Bronchial epithelial cell (primary cell): ENCODE measurements at regions not wholly inside any gene's neighbourhood (a gene's known extent, or its start where the extent isn't known, plus 50 kb on each side); places are given as distances from the start of the nearest gene placed in this dataset.

Experiments used
- DNase-seq: peaks from one replicate; pipeline ENCODE4 v3.0.0-alpha.2; 2010; ENCODE audit warnings: low read depth
- FAIRE-seq: peaks from 2 replicates; lab custom pipeline; 2011; peaks lifted over from hg19 to GRCh38; lab: Jason Lieb, UNC
- H3K27me3 ChIP-seq: 2 replicates; pipeline ENCODE4 v1.5.1; 2011; ENCODE audit warnings: low read length; ENCODE audit not compliant: control insufficient read depth, insufficient read depth
- H3K36me3 ChIP-seq: 2 replicates; pipeline ENCODE4 v1.5.1; 2011; ENCODE audit warnings: low read length; ENCODE audit not compliant: control insufficient read depth, insufficient read depth
- H3K4me3 ChIP-seq: 2 replicates; pipeline ENCODE4 v1.5.1; 2011; ENCODE audit warnings: mild to moderate bottlenecking, low read depth, low read length, control low read depth
- TF ChIP-seq, protein P1 (sequence below): IDR thresholded peaks from 2 replicates; pipeline ENCODE4 v1.5.1; 2011; ENCODE audit warnings: mild to moderate bottlenecking, moderate library complexity, low read length, control low read depth, inconsistent platforms; ENCODE audit not compliant: insufficient read depth, severe bottlenecking

DNA sequence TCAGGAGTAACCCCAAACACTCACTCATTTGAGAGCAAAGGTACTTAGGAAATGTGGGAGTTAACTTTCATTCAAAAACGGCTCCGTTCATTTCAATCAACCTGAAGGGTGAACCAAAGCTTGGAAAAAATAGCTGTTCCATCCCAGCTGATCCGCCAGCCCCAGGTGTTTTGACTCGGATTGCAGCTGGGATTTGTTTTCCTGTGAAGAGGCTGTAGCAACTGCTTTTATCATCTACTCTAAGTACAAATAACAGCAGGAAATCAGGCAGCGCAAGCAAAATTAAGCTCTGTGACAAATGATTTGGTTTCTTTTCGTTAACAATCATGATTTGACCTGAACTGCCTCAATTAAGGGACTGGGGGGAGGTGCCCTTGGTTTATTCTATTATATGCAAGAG, 154.7 kb downstream of the BEND2 start:
- DNase-seq (no peak), FAIRE-seq (no peak)
- Histone ChIP-seq H3K27me3 (no peaks in the 10 kb centered on the region), H3K36me3 (no peaks in the 10 kb centered on the region), H3K4me3 (no peak overlapping the region)
- TF ChIP-seq, protein P1, sequence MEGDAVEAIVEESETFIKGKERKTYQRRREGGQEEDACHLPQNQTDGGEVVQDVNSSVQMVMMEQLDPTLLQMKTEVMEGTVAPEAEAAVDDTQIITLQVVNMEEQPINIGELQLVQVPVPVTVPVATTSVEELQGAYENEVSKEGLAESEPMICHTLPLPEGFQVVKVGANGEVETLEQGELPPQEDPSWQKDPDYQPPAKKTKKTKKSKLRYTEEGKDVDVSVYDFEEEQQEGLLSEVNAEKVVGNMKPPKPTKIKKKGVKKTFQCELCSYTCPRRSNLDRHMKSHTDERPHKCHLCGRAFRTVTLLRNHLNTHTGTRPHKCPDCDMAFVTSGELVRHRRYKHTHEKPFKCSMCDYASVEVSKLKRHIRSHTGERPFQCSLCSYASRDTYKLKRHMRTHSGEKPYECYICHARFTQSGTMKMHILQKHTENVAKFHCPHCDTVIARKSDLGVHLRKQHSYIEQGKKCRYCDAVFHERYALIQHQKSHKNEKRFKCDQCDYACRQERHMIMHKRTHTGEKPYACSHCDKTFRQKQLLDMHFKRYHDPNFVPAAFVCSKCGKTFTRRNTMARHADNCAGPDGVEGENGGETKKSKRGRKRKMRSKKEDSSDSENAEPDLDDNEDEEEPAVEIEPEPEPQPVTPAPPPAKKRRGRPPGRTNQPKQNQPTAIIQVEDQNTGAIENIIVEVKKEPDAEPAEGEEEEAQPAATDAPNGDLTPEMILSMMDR = no peak

DNA sequence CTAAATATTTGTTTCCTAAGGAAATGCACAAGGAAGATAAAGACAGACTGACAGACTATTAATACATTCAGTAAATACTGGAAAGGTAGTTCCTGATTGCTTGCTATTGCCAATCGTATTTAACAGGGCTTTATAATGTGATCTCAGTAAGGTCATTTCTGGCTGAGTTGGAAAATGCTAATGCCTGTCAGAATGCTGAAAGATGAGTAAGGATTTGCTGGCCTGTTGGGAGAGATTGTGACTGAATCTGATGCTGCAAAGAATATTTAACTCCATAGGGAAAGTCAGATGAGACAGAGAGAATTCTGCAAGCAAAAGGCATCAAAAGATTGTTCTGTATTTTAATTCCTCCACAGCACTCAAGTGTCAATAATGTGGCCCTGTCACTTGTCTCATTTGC, 169.0 kb downstream of the BEND2 start:
- H3K36me3 ChIP-seq = no peaks in the 10 kb centered on the region
- FAIRE-seq (no peak), DNase-seq (no peak)
- TF ChIP-seq, protein P1 = no peak
- no peak overlapping the region for H3K4me3 ChIP-seq
- H3K27me3 ChIP-seq = no peaks in the 10 kb centered on the region

DNA sequence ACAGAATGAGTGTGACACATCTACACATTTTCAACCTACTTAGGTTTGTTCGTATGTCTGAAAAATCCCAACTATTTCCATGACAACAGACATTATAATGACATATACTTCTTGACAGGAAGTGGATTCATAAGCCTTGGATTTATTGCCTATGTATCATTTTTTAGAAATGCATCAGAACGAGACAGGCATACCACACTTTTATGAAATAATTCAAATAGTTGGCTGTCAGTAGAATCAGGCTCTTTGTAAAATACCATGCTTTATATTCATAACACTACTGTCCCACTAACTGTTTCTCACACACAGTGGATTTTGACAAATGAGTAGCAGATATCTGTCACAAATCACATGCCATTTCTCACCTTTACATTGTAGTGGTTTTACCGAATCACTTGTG, 173.2 kb downstream of the BEND2 start:
- DNase-seq (no peak), FAIRE-seq (no peak)
- Histone ChIP-seq H3K36me3 (no peaks in the 10 kb centered on the region), H3K4me3 (no peak overlapping the region), H3K27me3 (no peaks in the 10 kb centered on the region)
- TF ChIP-seq, protein P1 = no peak

DNA sequence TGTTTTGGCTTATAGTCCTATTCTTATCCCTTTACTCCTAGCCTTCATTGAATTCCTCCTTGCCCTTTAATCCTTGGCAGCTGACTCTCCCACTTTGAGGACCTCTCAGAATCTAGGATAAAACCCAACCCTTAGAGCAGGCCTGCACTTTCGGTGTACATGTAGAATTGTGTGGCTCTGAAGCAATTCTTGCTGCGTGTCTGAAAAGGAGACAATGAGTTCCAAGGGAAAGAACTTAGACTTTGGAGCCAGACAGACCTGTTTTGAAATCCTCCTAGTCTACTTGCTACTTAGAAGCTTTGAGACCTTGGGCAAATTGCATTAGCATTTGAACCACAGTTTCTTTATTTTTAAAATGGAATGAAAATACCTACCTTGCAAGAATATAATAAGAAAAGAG, 175.2 kb downstream of the BEND2 start:
- H3K27me3 ChIP-seq = no peaks in the 10 kb centered on the region
- TF ChIP-seq, protein P1 = no peak
- no peak overlapping the region for H3K4me3 ChIP-seq
- H3K36me3 ChIP-seq = no peaks in the 10 kb centered on the region
- no peak for DNase-seq
- FAIRE-seq = no peak

DNA sequence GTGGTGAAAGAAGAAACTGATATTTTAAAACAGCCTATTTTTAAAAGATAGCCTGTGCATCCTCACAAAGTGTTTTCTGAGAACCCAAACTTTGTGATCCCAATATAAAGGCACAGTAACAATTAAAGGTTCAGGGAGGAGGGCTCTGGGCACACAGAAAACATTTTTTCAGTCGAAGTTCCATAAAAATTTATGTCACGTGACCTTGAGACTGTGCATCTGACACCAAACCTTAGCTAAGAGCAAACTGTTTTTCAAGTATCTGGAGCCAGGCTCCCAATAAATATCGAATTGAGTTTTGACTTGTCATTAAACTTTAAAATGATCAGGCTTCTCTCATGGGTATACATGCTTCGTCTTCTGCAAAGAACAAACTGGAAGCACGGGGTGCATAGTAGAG, 177.9 kb downstream of the BEND2 start:
- no peaks in the 10 kb centered on the region for H3K27me3 ChIP-seq
- TF ChIP-seq, protein P1 = no peak
- FAIRE-seq (no peak), DNase-seq (no peak)
- H3K4me3 ChIP-seq = no peak overlapping the region
- no peaks in the 10 kb centered on the region for H3K36me3 ChIP-seq

DNA sequence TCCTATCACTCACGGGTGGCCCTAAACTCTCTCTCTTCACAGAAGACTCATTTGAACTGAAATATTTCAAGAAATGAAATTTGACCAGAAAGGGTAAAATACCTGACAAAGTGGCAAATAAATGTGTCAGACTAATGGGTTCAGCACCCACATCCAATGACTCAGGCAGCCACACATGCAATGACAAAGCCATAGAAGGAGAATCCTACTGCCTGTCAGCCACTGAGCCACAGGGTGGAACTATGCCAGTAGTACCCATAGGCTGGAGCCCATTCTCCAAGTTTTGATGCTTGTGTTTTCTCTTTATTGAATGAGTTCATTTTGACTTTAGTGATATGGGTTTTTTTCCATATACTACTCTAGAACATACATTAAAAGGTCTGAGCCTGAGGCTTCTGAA, 179.0 kb downstream of the BEND2 start:
- Histone ChIP-seq H3K4me3 (no peak overlapping the region), H3K27me3 (no peaks in the 10 kb centered on the region), H3K36me3 (no peaks in the 10 kb centered on the region)
- DNase-seq (no peak), FAIRE-seq (no peak)
- TF ChIP-seq, protein P1 = no peak
